ENCODE measurements at regions not wholly inside any gene's neighbourhood (a gene's known extent, or its start where the extent isn't known, plus 50 kb on each side); places are given as distances from the start of the nearest gene placed in this dataset.

GRCh38 chr3:59464187-59464586 is 414.4 kb upstream of the CFAP20DC start:
- TF ChIP-seq, protein P1, sequence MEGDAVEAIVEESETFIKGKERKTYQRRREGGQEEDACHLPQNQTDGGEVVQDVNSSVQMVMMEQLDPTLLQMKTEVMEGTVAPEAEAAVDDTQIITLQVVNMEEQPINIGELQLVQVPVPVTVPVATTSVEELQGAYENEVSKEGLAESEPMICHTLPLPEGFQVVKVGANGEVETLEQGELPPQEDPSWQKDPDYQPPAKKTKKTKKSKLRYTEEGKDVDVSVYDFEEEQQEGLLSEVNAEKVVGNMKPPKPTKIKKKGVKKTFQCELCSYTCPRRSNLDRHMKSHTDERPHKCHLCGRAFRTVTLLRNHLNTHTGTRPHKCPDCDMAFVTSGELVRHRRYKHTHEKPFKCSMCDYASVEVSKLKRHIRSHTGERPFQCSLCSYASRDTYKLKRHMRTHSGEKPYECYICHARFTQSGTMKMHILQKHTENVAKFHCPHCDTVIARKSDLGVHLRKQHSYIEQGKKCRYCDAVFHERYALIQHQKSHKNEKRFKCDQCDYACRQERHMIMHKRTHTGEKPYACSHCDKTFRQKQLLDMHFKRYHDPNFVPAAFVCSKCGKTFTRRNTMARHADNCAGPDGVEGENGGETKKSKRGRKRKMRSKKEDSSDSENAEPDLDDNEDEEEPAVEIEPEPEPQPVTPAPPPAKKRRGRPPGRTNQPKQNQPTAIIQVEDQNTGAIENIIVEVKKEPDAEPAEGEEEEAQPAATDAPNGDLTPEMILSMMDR (IDR thresholded peaks at IDR 0.05; ENCODE audit: insufficient read depth, low read depth, low read length) = no peak
- no peak for TF ChIP-seq EZH2 (IDR thresholded peaks at IDR 0.05; ENCODE audit: insufficient read depth, low read length)
